ENCODE measurements at regions not wholly inside any gene's neighbourhood (a gene's known extent, or its start where the extent isn't known, plus 50 kb on each side); places are given as distances from the start of the nearest gene placed in this dataset.

DNA sequence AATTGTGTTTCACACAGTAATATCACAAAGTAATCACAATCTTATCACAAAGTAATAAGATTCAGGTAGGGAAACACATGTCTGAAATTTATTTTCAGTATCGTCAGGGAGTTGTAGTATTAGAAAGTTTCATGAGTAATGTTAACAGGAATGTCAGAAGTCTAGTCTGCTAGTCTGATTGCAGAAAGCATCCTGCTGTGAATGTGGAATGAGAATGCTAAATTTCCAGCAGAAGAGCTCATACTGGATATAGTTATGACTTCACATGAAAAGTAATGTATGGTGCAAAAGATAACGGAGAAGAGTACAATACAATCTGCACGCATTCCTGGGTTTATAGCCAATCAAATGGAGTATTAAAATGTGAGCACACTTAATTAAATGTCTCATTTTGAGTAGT lies 494.7 kb upstream of the SETBP1 start:
- no peak for DNase-seq (ENCODE audit: extremely low read depth in 1 of 2, low read depth in 1 of 2)

GRCh38 chr18:44187090-44187489 lies 493.6 kb upstream of the SETBP1 start:
- DNase-seq (ENCODE audit: extremely low read depth in 1 of 2, low read depth in 1 of 2), result no peak

- no peak for DNase-seq (ENCODE audit: extremely low read depth in 1 of 2, low read depth in 1 of 2)
These were observed 485.1 kb upstream of the SETBP1 start for GRCh38 chr18:44195394-44196140.

DNA sequence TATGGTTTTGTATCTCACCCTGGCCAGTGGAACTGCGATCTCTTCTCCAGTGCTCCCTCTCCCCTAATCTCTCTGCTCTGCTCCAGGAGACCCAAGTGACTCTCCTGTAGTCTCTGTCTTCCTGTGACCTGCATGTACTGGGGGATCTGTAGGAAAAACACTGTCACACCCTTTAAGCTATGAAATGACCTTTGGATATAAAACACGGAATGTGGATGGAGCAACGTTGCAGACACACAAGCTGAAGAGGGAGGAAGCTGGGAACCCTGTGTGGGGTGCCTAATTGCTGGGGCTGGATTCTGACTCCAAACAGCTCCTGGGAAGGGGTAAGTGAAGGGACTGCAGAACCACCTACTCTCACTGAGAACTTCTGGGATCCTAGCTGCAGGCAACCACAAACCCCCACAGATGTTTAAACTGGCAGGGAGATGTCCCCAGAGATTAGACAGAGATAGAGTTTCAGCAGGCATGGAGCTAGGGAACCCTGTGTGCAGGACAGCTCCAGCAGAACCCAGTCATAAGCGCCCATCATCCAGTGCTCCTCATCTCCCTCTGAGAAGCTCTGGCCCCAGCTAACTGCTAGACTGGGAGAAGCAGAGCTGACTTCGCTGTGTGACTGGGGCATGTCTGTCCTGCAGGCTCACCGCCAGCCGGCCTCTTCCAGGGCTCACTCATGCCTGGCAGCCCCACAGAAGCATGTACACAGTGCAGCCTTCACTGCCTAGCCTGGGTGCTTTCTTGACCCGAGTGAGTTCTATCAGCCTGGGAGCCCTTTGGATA lies 482.7 kb upstream of the SETBP1 start:
- DNase-seq (ENCODE audit: extremely low read depth in 1 of 2, low read depth in 1 of 2), result no peak

DNA sequence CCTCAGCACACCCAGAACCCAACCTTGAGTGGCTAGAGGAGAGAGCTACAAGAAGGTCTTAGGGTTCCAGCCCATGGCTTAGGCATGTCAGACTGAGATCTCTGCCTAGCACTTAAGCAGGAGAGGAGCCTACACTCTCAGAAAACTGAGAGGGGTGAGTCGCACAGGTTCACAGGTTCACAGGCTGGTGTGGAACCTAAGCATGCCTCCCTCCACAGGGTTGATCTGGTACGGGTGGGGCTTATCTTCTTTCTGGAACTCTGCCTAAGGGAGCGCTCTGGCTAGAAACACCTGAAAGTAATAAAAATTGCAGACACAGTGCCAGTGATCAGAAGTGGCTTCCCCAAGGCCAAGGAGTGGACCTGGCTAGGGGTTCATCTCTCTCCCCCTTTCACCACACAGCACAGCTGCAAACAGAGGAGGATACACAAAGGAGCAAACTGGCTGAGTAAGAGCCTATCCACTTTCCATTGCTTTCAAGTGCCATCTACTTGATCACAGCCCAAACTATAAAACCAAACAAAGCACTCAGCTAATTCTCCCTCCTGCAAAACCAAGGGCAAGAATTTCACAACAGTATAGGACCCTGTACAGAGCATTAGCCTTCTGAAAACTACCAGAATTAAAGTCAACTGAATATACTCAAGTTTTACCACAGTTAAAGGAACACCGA lies 481.9 kb upstream of the SETBP1 start:
- DNase-seq (ENCODE audit: extremely low read depth in 1 of 2, low read depth in 1 of 2), result no peak

DNA sequence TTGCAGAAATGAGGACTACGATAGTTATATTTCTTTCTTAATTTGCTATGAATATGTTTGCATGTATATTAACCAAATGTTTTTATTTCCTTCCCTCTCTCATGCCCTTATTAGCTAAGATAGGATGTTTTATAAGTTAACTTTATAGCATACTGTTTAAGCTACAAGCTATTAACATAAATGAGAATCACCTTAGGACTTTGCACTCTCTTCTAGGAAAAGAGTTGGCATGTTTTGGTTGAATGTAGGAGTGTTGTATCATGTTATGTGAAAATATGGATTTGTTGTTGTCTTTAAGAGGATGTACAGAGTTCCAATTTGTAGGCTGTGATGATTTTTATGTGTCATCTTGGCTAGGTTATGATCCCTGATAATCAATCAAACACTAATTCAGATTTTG lies 467.4 kb upstream of the SETBP1 start:
- no peak for DNase-seq (ENCODE audit: extremely low read depth in 1 of 2, low read depth in 1 of 2)

GRCh38 chr18:44214396-44214795 lies 466.3 kb upstream of the SETBP1 start:
- no peak for DNase-seq (ENCODE audit: extremely low read depth in 1 of 2, low read depth in 1 of 2)

DNA sequence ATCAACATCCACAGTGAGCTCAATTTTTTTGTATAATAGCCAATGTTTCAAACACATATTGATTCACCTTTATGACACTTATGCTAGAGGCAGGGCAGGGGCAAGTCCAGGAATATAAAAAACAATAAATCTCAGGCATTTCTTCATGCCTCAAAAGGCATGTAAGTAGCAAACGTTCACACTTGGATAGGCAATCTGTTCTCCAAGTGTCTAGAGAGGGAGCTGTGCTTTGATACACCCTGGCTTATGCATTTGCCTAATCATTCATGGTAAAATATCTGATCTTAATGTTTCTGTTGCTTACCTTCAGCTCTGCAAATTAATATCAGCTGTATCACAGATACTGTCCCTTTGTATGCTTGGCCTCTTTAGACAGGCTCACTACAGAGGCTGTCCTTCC lies 464.5 kb upstream of the SETBP1 start:
- DNase-seq (ENCODE audit: extremely low read depth in 1 of 2, low read depth in 1 of 2), result no peak

GRCh38 chr18:44227501-44227900 lies 453.2 kb upstream of the SETBP1 start:
- DNase-seq (ENCODE audit: extremely low read depth in 1 of 2, low read depth in 1 of 2), result no peak

DNA sequence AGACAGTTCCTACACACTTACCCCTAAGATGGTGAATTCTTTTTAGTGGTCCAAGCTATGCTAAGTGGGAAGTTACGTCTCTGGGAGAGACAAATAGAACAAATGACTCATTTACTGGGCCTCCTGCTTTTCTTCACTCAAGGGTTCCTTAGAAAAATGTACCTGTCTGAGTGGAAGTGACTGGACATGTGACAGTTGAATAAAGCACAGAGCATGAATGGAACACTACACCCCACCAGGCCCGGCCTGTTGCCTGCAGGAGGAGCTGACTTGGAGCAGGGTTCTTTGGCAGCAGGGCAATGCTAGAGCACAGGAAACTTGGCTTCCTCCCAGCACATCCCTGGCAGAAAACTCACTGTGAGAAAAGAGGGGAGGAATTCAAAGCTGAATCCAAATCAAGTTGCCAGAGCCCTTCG lies 451.0 kb upstream of the SETBP1 start:
- no peak for DNase-seq (ENCODE audit: extremely low read depth in 1 of 2, low read depth in 1 of 2)

- DNase-seq (ENCODE audit: extremely low read depth in 1 of 2, low read depth in 1 of 2), result no peak
These were observed 448.8 kb upstream of the SETBP1 start for GRCh38 chr18:44231936-44232335.

DNA sequence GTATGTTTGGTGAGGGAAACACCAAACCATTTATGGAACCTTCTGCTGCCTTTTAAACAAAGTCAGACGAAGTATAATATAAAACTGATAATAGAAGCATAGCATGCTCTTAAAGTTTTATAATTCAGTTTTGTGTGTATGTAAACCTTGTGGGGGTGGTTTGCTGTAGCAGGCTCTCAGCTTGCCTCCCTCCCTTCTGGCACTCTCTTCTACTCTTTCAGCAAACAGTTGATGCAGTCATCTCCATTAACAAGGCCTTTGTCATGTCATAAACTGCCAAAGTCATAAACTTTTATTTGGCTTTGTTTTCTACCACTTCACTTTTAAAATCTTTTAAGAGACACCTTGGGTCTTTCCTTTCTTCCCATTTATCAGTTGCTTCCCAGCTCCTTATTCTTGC lies 448.2 kb upstream of the SETBP1 start:
- no peak for DNase-seq (ENCODE audit: extremely low read depth in 1 of 2, low read depth in 1 of 2)

GRCh38 chr18:44238454-44238853 lies 442.2 kb upstream of the SETBP1 start:
- DNase-seq (ENCODE audit: extremely low read depth in 1 of 2, low read depth in 1 of 2), result no peak

DNA sequence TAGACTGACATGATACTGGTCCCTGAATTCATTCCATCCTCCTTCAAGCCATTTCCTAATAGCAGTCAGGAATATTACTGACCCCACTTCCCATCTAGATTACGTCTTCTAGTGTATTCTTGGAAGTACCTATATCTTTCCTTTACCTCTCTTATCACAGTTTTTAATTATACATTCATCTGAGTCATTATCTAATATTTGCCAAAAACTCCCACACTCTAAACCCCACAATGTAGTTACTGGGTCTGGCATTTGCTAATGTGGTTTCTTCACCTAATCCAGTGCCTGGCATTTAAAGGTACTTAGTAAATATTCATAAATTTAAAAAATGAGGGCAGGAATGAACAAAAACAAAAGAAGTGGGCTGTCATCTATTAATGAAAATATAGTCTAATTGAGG lies 441.8 kb upstream of the SETBP1 start:
- no peak for DNase-seq (ENCODE audit: extremely low read depth in 1 of 2, low read depth in 1 of 2)

DNA sequence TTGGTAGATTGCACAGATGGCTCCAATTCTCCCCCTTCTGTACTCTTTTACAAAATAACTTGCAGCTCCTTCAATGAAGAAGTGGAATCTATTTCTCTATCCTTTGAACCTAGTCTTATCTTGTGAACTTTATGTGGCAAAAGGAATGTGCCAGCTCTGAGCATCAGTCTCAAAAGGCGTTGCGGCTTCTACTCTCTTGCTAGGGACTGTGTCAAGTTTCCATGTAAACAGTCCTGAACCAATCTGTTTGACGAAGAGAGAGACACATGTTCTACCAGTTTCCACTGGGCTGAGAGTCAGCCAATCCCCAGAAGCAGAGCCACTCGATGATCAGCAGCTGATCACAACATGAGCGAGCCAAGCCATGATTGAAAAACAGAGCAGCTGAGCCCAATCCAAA lies 439.7 kb upstream of the SETBP1 start:
- no peak for DNase-seq (ENCODE audit: extremely low read depth in 1 of 2, low read depth in 1 of 2)

DNA sequence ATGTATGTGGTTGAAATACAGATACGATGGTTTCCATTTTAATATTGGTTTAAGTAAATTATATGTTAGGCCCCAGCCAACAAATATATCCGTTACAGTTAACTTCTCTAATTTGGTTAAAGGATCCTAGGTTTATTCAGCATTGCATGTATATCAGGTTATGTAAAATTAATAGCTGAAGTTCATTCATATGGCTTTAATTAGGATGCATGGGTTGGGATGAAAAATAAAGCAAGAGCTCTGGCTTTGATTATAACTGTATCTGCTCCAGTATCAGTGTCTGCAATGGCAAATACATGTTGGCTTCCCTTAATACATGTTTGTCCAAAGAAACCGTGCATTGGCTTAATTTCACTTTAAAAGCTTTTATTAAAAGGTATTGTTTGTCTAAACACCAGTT lies 435.7 kb upstream of the SETBP1 start:
- no peak for DNase-seq (ENCODE audit: extremely low read depth in 1 of 2, low read depth in 1 of 2)

- DNase-seq (ENCODE audit: extremely low read depth in 1 of 2, low read depth in 1 of 2), result no peak
These were observed 434.7 kb upstream of the SETBP1 start for GRCh38 chr18:44246001-44246400.

DNA sequence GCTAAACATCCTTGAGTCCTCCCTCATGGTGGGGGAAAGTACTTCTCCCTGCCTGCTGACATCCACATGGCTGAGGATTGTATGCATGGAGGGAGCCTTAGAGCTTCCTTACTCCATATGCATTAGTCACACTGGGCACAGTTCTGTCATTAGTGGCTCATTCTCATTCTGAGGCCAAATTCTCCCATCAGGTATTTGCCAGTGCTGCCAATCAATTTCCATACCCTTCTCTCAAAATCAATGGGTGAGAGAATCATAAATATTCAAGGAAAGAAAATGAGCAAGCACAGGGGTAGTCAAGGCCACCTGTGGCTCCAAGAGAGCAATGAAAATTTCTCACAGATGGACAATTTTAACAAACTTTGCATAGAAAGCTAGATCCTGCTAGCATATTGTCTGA lies 422.6 kb upstream of the SETBP1 start:
- DNase-seq (ENCODE audit: extremely low read depth in 1 of 2, low read depth in 1 of 2), result no peak

GRCh38 chr18:44258576-44258975 lies 422.1 kb upstream of the SETBP1 start:
- DNase-seq (ENCODE audit: extremely low read depth in 1 of 2, low read depth in 1 of 2), result no peak

- DNase-seq (ENCODE audit: extremely low read depth in 1 of 2, low read depth in 1 of 2), result no peak
These were observed 421.1 kb upstream of the SETBP1 start for GRCh38 chr18:44259610-44260009.

DNA sequence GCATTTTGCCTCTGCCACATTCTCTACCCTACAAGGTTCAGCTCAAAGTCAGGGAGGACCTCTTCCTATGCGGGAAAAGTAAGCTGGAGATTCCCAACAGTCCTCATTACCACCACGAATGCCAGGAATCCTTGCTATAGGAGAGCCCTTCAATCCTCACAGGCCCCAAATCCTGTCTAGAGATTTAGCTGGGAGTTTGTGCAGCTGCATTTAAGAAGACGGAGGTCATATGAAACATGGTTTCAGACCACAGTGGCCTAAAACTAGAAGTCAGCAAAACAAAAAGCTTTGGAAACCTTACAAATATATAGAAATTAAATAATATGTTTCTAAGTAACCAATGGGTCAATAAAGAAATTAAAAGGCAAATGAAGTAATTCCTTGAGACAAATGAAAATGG lies 415.3 kb upstream of the SETBP1 start:
- no peak for DNase-seq (ENCODE audit: extremely low read depth in 1 of 2, low read depth in 1 of 2)

DNA sequence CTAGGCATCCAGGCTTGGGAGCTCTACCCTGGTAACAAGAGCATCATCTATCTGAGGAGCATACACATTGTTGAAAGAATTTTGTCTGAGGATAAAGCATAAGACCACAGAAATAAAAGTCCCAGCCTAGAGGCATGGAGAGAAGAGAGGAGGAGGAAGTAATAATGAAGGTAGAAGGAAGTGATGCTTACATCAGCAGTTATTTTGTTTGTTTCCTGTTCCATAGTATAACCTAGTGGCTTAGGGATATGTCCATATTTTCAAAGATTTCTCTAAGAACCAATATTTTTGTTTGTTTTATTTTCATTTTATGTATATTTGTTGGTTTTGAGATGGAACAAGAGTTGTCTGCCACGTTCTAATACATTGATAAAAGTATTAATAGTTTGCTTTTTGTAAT lies 407.4 kb upstream of the SETBP1 start:
- DNase-seq (ENCODE audit: extremely low read depth in 1 of 2, low read depth in 1 of 2), result no peak
